Inflammatory macrophage treated with lipopolysaccharide for 1 hour (primary cell): ENCODE measurements at regions not wholly inside any gene's neighbourhood (a gene's known extent, or its start where the extent isn't known, plus 50 kb on each side); places are given as distances from the start of the nearest gene placed in this dataset.

Experiments used
- DNase-seq, 2 donors: peaks; one replicate each; pipeline ENCODE4 v3.0.0-alpha.2; 2020 to 2022

DNA sequence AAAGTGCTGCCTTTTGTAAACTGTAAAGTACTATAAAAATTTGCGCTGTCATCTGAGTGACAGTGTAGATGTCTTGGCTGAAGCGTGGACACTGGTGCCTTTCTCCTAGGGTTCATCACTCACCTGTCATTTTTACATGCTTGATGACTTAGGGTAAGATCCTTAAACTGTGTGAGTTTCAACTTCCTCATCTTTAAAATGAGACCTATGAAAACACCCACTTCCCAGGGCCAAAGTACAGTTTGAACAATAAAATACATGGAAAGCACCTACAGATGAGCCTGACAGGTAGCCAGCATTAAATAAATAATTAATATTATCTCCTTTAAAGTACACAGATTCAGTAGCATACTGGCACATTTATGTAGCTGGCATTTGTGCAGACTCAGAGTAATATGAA lies 309.9 kb downstream of the CHRM3 start:
- no peak for DNase-seq

DNA sequence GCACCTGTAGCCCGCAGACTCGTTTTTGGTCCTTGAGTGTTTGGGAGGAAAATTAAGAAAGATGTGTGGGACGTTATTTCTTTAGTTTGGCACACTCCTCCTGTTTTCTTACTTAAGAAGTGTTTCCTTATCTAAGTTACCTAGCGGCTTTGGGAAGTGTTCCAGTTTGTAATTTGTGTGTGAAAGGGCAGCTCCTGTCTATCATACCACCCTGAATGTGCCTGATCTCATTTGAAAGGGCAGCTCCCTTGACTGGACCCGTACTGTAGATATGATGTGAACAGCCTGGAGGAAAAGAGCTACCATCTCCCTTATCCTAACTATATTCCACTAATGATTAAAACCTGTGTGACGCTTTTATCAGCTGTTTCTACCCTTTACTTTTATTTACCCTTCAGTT lies 314.3 kb downstream of the CHRM3 start:
- DNase-seq: no peak

DNA sequence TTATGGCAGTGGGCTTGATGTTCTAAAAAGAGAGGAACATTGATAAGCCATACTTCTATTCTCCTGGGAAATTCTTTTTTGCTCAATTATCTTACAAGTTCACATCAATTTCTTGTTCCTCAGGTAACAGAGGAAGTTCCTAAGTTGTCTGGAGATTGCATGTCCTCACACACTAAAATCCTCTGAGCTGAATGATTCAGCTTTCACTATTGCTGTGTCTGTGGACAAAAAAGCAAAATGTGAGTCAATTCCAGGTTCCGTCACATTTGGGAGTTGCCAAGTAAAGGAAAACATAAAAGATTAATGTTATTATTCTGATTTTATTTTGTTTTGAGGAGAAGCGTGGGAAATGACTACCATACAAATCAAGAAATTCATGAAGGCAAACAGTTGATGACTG lies 316.7 kb downstream of the CHRM3 start:
- DNase-seq: no peak

DNA sequence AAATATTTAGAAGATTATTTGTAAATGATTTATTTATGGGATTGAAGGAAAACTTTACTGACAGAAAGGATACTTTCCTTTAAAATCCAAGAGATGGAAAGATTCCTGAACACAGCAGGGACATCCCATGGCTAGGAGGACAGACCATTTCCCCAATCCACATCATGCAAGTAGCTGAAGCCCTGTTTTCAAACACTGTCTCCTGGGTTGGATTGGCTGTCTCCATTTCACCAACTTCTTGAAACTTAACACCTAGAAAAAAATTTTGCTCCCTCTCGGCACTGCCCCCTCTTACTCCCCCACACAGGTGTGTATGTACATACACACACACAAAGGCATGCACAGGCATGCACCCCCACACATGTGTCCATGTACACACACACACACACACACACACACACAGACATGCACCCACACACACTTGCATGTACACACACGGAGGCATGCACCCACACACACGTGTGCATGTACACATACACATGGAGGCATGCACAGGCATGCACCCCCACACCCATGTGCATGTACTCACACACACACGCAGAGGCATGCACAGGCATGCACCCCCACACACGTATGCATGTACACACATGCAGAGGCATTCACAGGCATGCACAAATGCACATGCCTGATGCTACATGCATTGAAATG lies 320.0 kb downstream of the CHRM3 start:
- DNase-seq: no peak

DNA sequence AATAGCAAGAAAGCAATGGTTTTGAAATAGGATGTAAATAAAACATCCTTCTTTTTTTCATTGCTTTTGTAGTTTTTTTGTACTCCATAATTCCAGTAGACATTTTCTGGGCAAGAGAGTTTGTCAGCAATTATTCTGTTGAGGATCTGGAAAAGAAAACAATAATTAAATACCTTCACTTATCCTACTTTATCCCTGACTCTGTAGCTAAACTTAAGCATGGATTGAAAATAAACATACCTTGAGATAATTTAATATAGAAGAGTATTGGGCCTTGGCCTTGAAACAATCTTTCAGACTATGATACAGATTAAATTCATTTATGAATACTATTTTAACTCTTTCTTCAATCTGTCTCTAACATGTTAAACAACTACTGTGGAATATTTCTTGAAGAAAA lies 321.2 kb downstream of the CHRM3 start:
- DNase-seq: no peak

DNA sequence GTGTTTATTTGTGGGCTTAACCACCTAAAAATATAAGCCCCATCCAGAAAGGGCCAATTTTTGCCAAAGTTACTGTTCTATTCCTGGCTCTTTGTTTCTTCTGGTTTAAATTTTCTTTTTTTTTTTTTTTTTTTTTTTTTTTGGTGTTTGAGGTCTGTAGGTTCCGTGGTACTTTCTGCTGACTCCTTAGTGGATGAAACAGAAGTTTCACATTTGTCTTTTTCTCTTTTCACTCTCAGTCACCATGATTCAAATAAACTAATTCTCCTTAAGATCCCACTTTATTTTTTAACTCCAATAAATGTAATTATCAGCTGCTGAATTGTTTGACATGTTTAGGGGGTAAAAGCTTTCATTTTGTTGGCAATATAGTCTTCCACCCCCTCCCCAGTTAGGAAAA lies 322.3 kb downstream of the CHRM3 start:
- DNase-seq: no peak

DNA sequence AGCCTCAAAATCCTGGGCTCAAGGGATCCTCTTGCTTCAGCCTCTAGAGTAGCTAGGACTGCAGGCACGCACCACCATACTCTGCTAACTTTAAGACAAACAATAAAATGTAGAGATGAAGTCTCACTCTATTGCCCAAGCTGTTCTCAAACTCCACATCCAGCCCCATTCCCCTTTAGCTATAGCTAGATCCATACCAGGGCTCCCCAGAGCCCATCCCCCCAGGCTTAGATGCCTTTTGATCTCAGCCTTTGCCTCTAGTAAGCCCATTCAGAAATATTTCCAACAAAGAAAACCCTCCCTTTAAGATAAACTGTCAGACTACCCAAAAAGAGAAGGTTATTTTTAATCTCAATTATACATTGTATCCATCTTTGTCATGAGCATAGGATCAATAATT lies 325.4 kb downstream of the CHRM3 start:
- no peak for DNase-seq

DNA sequence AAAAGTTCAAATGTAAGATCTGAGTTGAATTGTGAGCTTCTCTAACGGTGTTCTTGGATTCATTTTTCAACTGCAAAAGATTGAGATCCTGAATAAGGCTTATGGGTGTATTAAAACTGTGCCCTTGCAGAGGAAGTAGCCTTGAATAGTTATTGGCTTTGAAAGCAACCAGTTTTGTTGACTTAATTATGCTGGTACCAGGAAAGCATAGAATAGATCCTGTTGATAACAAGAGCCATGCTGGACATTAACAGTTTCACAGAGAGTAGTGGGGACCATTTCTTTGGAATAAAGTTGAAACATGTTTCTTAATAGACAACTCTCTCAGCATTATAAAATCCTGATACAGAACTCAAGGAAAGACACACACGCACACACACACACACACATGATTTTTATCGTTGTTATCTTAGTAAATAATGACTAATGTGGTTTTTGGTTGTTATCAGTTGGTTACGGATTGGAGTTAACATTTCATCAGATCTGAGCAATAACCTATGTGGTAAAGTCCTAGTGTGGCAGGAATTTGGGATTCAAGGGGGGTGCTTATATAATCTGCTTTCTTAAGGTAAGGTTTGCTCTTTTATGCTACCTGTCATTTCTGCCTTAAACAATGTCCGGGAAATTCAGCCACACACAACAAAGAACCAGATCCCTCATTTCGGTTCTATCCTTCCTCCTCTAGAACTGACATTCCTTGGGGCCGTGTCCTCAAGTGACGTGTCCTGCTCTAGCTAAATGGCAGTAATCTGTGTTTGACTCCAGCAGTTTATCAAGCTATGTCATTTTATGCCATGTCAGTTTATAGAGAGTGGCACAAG lies 330.9 kb downstream of the CHRM3 start:
- DNase-seq: no peak

DNA sequence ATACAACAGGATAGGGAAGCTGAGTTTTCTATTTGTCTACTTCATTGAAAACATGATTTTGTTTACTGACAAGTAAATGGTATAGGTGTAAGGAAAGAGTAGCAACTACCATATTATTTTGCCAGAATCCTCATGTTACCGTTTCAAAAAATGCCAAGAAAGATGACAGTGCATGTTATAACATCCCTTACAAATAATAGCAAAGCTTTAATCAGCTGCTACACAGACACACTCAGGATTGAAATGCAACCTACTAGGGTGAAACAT lies 331.5 kb downstream of the CHRM3 start:
- DNase-seq: no peak

DNA sequence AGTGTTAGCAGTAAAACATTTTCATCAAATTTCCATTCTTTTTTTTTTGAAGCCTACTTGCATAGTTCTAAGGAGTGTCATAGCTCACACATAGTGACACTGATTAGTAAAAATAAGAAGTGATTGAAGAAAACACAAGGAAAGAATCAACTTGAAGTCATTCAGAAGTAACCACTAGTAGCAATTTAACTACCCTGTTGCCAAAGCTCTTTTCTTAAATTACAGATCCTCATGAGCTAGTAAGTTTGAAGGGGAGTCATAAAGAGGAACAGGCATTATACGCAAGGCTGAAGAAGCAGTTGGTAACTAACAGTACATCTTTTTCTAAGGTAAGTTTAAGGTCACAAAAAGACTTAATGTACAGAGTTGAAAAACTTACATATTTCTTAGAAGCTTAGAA lies 332.2 kb downstream of the CHRM3 start:
- DNase-seq: peak in 1 of 2 donors; percentile 8

DNA sequence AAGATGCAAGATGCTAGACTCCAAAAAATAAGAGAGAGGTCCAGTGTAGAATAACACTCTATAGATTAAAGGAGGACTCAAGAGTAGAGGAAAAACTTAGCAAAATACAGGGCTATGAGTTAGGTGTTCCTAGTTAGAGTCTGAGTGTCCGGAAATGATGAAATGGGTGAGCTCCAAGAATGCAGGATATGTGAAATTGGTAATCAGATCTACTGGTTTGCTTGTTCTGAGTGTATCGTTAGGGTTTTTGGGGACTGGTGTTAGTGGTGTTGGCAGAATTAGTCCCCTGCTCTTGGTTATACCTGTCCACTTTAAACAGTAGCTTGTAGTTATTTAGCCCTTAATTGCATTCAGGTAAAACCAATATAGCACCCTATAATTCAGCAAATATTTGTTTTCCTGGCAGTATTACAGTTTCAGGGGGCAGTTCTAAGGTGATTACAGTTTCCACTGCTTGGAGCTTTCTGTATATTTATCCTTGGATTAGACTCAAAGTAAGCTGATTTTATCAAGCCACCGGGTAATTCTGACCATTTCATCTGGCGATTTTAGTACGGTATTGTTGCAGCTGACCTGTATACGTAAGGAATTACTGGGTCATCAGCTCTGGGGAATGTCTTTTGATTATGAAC lies 332.7 kb downstream of the CHRM3 start:
- DNase-seq: no peak

DNA sequence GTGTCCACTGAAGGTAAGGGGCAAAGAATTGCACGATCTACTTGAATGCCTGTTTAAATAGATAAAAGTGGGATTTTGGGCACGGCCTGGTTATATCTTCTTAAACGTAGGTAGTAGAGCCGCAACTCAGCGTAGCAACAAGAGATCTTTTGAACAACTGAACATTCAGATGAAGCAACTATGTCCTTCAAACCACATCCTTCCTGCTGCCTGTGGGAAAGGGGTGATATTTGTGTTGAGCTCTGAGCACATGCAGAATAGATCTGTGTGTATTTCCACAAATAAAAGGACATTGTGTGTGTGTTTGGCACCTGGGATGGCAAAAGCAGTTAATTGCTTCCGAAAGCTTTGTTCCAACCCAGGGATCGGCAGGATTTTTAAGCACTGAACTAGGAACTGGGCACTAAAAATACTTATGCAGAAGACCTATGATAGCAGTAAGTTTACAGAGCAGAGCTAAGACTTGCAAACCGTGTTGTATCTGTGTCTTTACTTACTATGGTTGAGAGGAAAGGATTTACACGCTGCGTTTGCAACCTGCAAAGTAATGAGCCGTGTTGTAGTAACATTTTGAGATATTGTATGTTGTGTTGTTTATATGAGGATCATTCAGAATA lies 333.4 kb downstream of the CHRM3 start:
- DNase-seq: peak; percentile 3 to 22

DNA sequence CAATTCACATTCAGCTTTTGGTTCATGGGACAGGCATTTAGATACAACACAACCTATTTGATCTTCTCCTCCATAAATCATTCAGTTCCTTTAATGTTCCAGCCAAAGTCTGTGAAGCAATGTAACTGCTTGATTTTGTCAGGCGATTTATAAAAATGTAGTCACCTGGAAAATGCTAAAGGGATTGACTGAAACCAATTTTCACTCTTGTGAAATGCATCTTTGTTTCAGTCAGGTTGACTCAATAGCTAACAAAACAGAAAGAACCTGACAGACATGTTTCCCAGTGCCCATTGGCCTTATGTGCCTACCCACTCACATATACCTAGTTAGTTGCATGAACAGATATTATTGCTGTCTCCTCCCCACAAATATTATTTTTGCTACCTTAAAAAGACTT lies 335.7 kb downstream of the CHRM3 start:
- no peak for DNase-seq

DNA sequence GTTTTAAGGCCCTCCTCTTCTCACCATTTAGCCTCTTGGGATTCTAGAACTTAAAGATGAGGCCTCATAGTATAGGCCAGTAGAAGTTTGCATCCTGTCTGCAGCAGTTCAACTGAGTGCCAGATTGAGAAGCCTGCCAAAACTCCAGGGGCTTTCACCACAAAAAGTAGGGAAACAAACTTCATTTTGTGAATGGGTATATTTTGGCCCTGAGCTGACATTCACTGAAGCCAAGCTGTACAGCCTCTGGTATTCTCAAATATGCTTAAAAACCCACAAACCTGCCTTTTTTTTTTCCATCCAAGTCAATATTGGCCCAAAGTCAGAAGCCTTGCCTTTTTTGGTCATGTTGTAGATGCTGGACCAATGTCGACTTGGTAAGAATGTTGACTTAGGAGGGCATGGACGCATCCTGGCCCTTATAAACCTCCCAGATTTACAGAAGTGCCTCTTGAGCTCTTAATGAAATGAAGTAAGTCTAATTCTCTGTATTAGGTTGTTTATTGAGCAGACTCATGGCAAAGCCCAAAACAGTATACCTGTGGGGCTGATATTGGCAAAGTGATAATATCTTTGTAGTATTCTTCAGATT lies 337.5 kb downstream of the CHRM3 start:
- DNase-seq: no peak

DNA sequence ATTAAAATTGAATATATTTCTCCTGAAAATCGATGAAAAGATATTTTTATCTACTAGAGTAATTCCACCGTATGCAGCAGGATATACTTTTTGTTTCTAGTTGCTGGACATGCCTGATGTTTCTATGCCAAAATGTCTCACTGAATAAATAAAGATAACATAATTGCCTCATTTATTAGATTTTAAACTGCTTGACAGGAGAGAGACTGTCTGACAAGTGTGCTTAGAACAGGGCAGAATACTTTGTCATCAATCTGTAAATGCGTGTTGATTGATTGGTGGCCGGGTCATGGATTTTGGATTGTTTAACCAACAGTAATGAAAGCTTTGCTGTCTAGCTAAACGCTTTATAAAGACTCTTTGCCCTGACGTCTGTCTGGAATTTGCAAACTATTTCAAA lies 339.0 kb downstream of the CHRM3 start:
- DNase-seq: no peak

DNA sequence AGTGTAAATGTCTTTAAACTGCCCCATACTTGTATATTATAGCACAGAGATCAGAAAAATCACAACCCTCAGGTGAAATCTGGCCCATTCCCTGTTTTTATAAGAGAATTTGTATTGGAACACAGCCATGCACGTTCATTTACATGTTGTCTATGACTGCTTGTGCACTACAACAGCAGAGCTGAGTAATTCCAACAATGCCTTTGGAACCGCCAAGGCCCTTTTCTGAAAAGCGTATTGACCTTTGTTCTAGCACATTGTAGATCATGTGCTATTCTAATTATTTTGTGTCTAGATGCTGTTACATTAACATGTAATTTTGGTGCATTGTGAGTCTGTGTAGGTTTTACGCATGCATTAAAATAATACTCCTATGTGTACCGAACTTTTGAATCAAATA lies 339.6 kb downstream of the CHRM3 start:
- DNase-seq: no peak

DNA sequence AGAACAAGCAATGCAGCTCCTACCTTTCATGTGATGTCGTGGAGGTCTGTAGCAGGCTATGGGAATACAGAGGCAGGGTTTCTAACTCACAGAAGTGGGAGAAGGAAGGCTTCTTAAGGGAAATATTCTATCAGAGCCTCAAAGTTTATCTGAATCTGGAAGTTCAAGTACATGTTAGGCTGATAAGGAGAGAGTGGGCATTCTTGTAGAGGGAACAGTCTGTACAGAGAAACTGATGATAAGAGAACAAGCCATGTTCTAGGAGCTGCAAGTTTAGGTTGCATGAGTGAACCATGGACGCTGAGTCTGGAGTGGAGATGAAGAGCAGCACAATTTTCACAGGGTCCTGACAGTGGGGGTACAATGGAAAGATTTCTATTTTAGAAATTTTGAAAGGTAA lies 344.0 kb downstream of the CHRM3 start:
- no peak for DNase-seq

DNA sequence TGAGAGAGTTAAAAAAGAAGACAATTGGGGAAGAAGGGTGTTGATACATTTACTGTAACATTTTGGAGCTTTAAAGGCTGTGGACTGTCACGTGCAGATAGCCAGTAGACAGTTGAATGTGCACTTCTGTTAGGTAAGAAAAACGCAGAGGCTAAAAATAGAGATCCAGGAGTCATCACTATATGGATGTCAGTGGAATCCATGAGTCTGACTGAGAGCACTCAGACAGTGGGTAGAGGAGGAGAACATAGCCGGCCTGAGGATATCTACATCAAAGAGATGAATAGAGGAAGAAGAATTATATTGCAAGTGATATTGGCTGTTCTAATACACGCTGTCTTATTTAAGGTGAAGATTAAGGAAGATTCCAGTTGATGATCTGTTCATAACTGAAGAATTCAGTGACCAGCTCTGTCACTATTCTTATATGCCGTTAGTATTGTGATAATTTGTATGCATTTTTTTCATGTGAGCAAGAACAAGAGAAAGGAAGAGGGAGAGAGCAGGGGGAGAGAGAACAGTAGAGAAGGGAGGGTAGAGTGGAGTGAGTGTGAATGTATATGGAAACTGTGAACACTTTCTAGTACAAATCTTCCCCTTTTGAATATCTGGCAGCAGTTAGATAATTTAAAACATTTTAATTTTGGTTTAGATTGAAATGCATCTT lies 344.8 kb downstream of the CHRM3 start:
- no peak for DNase-seq

DNA sequence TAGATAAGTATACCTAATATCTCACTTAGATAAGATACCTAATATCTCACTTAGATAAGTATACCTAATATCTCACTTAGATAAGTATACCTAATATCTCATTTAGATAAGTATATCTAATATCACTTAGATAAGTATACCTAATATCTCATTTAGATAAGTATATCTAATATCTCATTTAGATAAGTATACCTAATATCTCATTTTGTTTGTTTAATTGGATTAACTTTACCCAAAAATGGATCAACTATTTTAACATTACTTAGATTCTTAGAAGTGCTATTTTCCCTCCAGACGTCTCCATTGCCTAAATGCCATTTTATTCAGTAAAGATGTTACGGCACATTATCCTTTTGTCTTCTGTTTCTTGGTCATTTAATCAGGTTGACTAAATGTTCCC lies 346.4 kb downstream of the CHRM3 start:
- DNase-seq: no peak

DNA sequence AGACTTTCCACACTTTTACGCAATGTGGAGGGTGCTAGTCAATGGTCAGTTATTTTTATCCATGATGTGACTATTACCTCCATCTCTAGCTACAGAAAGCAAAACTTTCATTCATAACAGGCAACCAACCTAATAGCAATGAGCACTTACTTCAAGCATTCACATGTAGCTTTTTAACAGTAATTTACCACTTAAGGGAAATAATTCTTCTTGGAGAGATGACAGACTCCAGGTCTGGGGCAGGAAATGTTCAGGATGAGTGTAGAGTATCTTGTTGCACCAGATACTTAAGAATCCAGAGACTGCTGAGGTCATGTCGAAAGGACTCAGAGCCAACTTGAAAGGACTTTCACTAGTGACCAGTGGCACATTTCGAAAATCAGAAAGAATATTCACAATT lies 347.6 kb downstream of the CHRM3 start:
- DNase-seq: no peak

DNA sequence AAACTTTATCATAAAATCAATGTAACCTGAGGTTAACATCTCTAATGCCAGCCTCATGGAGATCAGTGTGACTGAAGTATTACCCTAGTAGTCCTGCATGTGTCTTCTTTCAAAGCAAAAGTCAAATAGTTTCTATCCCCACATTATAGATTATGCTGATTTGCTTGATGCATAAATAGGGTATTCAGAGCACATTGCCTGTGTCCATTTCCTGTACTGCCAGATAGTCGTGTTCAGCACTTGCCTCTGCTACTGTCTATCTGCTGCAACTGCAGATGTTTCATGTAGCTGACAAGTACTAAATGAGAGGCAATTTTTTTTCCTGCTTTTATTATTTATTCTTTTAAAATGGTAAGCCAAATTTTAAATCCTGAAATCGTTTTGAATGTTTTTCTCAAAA lies 348.7 kb downstream of the CHRM3 start:
- DNase-seq: no peak

DNA sequence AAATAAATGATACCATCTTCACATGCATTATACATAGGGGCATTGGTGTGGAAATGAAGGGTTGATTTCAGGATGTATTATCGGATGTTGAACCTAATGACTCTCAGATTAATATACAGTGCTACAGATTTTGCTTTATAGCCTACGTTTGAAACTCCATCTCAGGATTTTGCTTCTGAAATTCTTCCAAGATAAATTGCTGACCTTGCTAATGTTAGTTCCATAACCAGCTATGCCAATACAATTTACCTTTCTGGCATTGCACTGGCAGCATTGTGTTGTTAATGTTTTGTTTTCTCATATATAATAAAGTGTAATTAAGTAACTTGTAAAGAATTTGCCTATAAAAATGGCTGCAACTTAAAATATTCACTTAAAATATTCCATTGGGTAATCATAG lies 350.1 kb downstream of the CHRM3 start:
- DNase-seq: no peak

DNA sequence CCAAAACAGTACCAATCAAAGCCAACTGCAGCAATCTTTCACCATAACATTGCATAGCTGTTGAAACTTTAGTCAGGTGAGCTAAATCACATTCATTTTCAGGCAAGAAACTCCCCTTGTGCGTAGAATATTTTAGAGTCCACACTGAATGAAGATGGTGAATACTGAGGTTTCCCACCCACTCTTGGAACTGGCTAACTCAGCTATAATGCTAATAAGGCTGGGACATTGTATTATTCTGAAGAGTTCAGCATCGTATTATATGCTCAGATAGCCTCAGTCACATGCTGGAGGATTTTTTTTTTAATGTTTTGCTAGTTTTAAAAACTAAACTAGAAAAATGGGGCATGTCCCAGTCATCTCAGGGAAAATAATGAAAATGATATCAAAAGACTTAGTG lies 352.3 kb upstream of the FMN2 start:
- no peak for DNase-seq
